GM23338 (cell line): ENCODE measurements at regions not wholly inside any gene's neighbourhood (a gene's known extent, or its start where the extent isn't known, plus 50 kb on each side); places are given as distances from the start of the nearest gene placed in this dataset.

ENCODE experiments used
- ATAC-seq: fragments of 200-7000 bp; cut with Tn5 transposase; 3 replicates; pipeline ENCODE4 v1.9.1; 2020
- DNase-seq: peaks from one replicate; pipeline ENCODE4 v3.0.0-alpha.2; 2015; ENCODE audit warnings: low spot score
- H2AFZ ChIP-seq: fragments of 200-600 bp; sonication (generic); 2 replicates; pipeline ENCODE4 v1.8.0; 2016; ENCODE audit warnings: antibody characterized with exemption, mild to moderate bottlenecking, moderate library complexity
- H3F3A ChIP-seq: fragments of 200-600 bp; sonication (generic); replicated peaks from 2 replicates; pipeline ENCODE4 v1.8.0; 2017; ENCODE audit warnings: antibody characterized with exemption, mixed run types, low read depth
- H3K27ac ChIP-seq: fragments of 200-600 bp; sonication (generic); 2 replicates; pipeline ENCODE4 v1.6.1; 2016; ENCODE audit warnings: low read depth
- H3K27me3 ChIP-seq: fragments of 200-600 bp; sonication (generic); 2 replicates; pipeline ENCODE4 v1.8.0; 2016; ENCODE audit warnings: mild to moderate bottlenecking, mixed run types, moderate library complexity; ENCODE audit not compliant: insufficient read depth
- H3K36me3 ChIP-seq: fragments of 200-600 bp; sonication (generic); 2 replicates; pipeline ENCODE4 v1.8.0; 2016; ENCODE audit warnings: mild to moderate bottlenecking; ENCODE audit not compliant: insufficient read depth
- H3K4me1 ChIP-seq: fragments of 200-600 bp; sonication (generic); 2 replicates; pipeline ENCODE4 v1.8.0; 2016; ENCODE audit warnings: mild to moderate bottlenecking, moderate library complexity; ENCODE audit not compliant: insufficient read depth
- H3K4me2 ChIP-seq: fragments of 200-600 bp; sonication (generic); 2 replicates; pipeline ENCODE4 v1.7.1; 2017; ENCODE audit warnings: mixed run types
- H3K4me3 ChIP-seq: fragments of 200-600 bp; sonication (generic); 2 replicates; pipeline ENCODE4 v1.6.1; 2016; ENCODE audit warnings: mixed run types
- H3K79me2 ChIP-seq: fragments of 200-600 bp; sonication (generic); replicated peaks from 2 replicates; pipeline ENCODE4 v1.8.0; 2017; ENCODE audit warnings: mild to moderate bottlenecking; ENCODE audit not compliant: insufficient read depth
- H3K9me2 ChIP-seq: fragments of 200-600 bp; sonication (generic); 2 replicates; pipeline ENCODE4 v1.8.0; 2017; ENCODE audit not compliant: insufficient read depth
- H4K20me1 ChIP-seq: fragments of 200-600 bp; sonication (generic); replicated peaks from 2 replicates; pipeline ENCODE4 v1.8.0; 2017; ENCODE audit warnings: mild to moderate bottlenecking; ENCODE audit not compliant: insufficient read depth
- H3K27ac Mint-ChIP-seq: 2 replicates; pipeline ENCODE4 v1.8.0; 2020; ENCODE audit warnings: inconsistent platforms, mild to moderate bottlenecking, moderate library complexity, mixed read lengths
- H3K27me3 Mint-ChIP-seq: 3 replicates; pipeline ENCODE4 v1.8.0; 2022; ENCODE audit warnings: low read depth, mild to moderate bottlenecking, moderate library complexity, mixed read lengths, inconsistent platforms; ENCODE audit not compliant: insufficient read depth, poor library complexity
- H3K36me3 Mint-ChIP-seq: 3 replicates; pipeline ENCODE4 v1.8.0; 2021; ENCODE audit warnings: low read depth, mild to moderate bottlenecking, inconsistent platforms, moderate library complexity, mixed read lengths
- H3K4me1 Mint-ChIP-seq: 3 replicates; pipeline ENCODE4 v1.8.0; 2020; ENCODE audit warnings: mild to moderate bottlenecking, inconsistent platforms, mixed read lengths
- H3K4me3 Mint-ChIP-seq: 3 replicates; pipeline ENCODE4 v1.8.0; 2021; ENCODE audit warnings: moderate library complexity, mild to moderate bottlenecking, inconsistent platforms, mixed read lengths
- H3K9me3 Mint-ChIP-seq: 3 replicates; pipeline ENCODE4 v1.8.0; 2020; ENCODE audit warnings: moderate library complexity, mild to moderate bottlenecking, inconsistent platforms, mixed read lengths
- CREB1 ChIP-seq: fragments of 250-450 bp; sonication (Bioruptor Pico); IDR thresholded peaks from 2 replicates; pipeline ENCODE4 v1.5.0; 2020; ENCODE audit warnings: low read depth, mild to moderate bottlenecking, moderate library complexity
- ETS1 ChIP-seq: IDR thresholded peaks from 2 replicates; pipeline ENCODE4 v1.6.1; 2016; ENCODE audit warnings: antibody characterized with exemption
- EZH2 ChIP-seq: fragments of 200-600 bp; sonication (generic); IDR thresholded peaks from one replicate; pipeline ENCODE4 v1.8.0; 2017; ENCODE audit warnings: antibody characterized with exemption, mild to moderate bottlenecking, low read depth; ENCODE audit not compliant: unreplicated experiment
- EZH2phosphoT487 ChIP-seq: fragments of 200-600 bp; sonication (generic); IDR thresholded peaks from one replicate; pipeline ENCODE4 v1.8.1; 2018; ENCODE audit warnings: antibody characterized with exemption; ENCODE audit not compliant: unreplicated experiment
- JUNB ChIP-seq: IDR thresholded peaks from one replicate; pipeline ENCODE4 v1.6.1; 2016; ENCODE audit warnings: antibody characterized with exemption; ENCODE audit not compliant: unreplicated experiment
- NANOG ChIP-seq: IDR thresholded peaks from 2 replicates; pipeline ENCODE4 v1.6.1; 2016; ENCODE audit warnings: antibody characterized with exemption, borderline replicate concordance
- POLR2AphosphoS5 ChIP-seq: IDR thresholded peaks from 2 replicates; pipeline ENCODE4 v1.6.1; 2016; ENCODE audit warnings: antibody characterized with exemption, low read depth
- REST ChIP-seq: IDR thresholded peaks from one replicate; pipeline ENCODE4 v1.6.1; 2018; ENCODE audit warnings: antibody characterized with exemption; ENCODE audit not compliant: unreplicated experiment
- STAT1 ChIP-seq: IDR thresholded peaks from one replicate; pipeline ENCODE4 v1.6.1; 2016; ENCODE audit warnings: antibody characterized with exemption; ENCODE audit not compliant: unreplicated experiment
- ZNF114 ChIP-seq: fragments of 250-450 bp; sonication (Bioruptor Pico); IDR thresholded peaks from 2 replicates; pipeline ENCODE4 v1.5.0; 2020; ENCODE audit warnings: mild to moderate bottlenecking, moderate library complexity
- ZNF331 ChIP-seq: fragments of 250-450 bp; sonication (Bioruptor Pico); IDR thresholded peaks from 2 replicates; pipeline ENCODE4 v1.5.0; 2020; ENCODE audit warnings: low read depth, mild to moderate bottlenecking, moderate library complexity
- TF ChIP-seq, protein P1 (sequence below): fragments of 250-450 bp; sonication (Bioruptor Pico); IDR thresholded peaks from 2 replicates; pipeline ENCODE4 v1.5.0; 2020; ENCODE audit warnings: mild to moderate bottlenecking, moderate library complexity
- TF ChIP-seq, protein P2 (sequence below), 2 experiments: fragments of 200-600 bp in 1 of 2; sonication (generic) in 1 of 2; conservative IDR thresholded peaks; 2 replicates each; pipeline versions ENCODE4 v1.5.1 to v1.6.1; 2016 to 2017; ENCODE audit warnings: antibody characterized with exemption in 2 of 2, low read depth in 2 of 2, mild to moderate bottlenecking in 2 of 2, moderate library complexity in 1 of 2

- Histone ChIP-seq H3K9me2 (no peaks in the 10 kb centered on the region), H3F3A (no peaks in the 10 kb centered on the region), H2AFZ (no peak overlapping the region), H3K79me2 (no peaks in the 10 kb centered on the region), H3K4me3 (no peak overlapping the region), H3K27me3 (no peaks in the 10 kb centered on the region), H3K4me1 (no peaks in the 10 kb centered on the region), H3K36me3 (no peaks in the 10 kb centered on the region), H3K4me2 (no peak overlapping the region), H4K20me1 (no peaks in the 10 kb centered on the region), H3K27ac (no peak overlapping the region)
- Mint-ChIP-seq H3K9me3 (no peaks in the 10 kb centered on the region), H3K36me3 (no peaks in the 10 kb centered on the region), H3K4me1 (peaks cover 4% of the 10 kb centered on the region; the same call in 2 of the 3 replicates), H3K27ac (no peak overlapping the region), H3K4me3 (no peak overlapping the region), H3K27me3 (no peaks in the 10 kb centered on the region)
- TF ChIP-seq POLR2AphosphoS5 (no peak), ETS1 (no peak), CREB1 (CRISPR knock-in tag) (no peak), ZNF114 (no peak), STAT1 (no peak), EZH2phosphoT487 (no peak), JUNB (no peak), REST (no peak), EZH2 (no peak), ZNF331 (CRISPR knock-in tag) (no peak), NANOG (no peak)
- TF ChIP-seq, protein P1, sequence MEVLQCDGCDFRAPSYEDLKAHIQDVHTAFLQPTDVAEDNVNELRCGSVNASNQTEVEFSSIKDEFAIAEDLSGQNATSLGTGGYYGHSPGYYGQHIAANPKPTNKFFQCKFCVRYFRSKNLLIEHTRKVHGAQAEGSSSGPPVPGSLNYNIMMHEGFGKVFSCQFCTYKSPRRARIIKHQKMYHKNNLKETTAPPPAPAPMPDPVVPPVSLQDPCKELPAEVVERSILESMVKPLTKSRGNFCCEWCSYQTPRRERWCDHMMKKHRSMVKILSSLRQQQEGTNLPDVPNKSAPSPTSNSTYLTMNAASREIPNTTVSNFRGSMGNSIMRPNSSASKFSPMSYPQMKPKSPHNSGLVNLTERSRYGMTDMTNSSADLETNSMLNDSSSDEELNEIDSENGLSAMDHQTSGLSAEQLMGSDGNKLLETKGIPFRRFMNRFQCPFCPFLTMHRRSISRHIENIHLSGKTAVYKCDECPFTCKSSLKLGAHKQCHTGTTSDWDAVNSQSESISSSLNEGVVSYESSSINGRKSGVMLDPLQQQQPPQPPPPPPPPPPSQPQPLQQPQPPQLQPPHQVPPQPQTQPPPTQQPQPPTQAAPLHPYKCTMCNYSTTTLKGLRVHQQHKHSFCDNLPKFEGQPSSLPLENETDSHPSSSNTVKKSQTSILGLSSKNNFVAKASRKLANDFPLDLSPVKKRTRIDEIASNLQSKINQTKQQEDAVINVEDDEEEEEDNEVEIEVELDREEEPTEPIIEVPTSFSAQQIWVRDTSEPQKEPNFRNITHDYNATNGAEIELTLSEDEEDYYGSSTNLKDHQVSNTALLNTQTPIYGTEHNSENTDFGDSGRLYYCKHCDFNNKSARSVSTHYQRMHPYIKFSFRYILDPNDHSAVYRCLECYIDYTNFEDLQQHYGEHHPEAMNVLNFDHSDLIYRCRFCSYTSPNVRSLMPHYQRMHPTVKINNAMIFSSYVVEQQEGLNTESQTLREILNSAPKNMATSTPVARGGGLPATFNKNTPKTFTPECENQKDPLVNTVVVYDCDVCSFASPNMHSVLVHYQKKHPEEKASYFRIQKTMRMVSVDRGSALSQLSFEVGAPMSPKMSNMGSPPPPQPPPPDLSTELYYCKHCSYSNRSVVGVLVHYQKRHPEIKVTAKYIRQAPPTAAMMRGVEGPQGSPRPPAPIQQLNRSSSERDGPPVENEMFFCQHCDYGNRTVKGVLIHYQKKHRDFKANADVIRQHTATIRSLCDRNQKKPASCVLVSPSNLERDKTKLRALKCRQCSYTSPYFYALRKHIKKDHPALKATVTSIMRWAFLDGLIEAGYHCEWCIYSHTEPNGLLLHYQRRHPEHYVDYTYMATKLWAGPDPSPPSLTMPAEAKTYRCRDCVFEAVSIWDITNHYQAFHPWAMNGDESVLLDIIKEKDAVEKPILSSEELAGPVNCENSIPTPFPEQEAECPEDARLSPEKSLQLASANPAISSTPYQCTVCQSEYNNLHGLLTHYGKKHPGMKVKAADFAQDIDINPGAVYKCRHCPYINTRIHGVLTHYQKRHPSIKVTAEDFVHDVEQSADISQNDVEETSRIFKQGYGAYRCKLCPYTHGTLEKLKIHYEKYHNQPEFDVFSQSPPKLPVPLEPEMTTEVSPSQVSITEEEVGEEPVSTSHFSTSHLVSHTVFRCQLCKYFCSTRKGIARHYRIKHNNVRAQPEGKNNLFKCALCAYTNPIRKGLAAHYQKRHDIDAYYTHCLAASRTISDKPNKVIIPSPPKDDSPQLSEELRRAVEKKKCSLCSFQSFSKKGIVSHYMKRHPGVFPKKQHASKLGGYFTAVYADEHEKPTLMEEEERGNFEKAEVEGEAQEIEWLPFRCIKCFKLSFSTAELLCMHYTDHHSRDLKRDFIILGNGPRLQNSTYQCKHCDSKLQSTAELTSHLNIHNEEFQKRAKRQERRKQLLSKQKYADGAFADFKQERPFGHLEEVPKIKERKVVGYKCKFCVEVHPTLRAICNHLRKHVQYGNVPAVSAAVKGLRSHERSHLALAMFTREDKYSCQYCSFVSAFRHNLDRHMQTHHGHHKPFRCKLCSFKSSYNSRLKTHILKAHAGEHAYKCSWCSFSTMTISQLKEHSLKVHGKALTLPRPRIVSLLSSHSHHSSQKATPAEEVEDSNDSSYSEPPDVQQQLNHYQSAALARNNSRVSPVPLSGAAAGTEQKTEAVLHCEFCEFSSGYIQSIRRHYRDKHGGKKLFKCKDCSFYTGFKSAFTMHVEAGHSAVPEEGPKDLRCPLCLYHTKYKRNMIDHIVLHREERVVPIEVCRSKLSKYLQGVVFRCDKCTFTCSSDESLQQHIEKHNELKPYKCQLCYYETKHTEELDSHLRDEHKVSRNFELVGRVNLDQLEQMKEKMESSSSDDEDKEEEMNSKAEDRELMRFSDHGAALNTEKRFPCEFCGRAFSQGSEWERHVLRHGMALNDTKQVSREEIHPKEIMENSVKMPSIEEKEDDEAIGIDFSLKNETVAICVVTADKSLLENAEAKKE, result no peak
- TF ChIP-seq, protein P2, sequence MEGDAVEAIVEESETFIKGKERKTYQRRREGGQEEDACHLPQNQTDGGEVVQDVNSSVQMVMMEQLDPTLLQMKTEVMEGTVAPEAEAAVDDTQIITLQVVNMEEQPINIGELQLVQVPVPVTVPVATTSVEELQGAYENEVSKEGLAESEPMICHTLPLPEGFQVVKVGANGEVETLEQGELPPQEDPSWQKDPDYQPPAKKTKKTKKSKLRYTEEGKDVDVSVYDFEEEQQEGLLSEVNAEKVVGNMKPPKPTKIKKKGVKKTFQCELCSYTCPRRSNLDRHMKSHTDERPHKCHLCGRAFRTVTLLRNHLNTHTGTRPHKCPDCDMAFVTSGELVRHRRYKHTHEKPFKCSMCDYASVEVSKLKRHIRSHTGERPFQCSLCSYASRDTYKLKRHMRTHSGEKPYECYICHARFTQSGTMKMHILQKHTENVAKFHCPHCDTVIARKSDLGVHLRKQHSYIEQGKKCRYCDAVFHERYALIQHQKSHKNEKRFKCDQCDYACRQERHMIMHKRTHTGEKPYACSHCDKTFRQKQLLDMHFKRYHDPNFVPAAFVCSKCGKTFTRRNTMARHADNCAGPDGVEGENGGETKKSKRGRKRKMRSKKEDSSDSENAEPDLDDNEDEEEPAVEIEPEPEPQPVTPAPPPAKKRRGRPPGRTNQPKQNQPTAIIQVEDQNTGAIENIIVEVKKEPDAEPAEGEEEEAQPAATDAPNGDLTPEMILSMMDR (conservative IDR thresholded peaks at IDR 0.05; ENCODE audit: low read depth in 2 of 2), result no peak
- ATAC-seq (no peak), DNase-seq (no peak)
Measured at GRCh38 chr13:74000876-74001275, 133.3 kb downstream of the KLF12 start.
